ENCODE measurements at regions not wholly inside any gene's neighbourhood (a gene's known extent, or its start where the extent isn't known, plus 50 kb on each side); places are given as distances from the start of the nearest gene placed in this dataset.

- no peak for TF ChIP-seq POLR2A (IDR thresholded peaks at IDR 0.05)
- no peak for TF ChIP-seq CTCF (IDR thresholded peaks at IDR 0.05)
- no peak for TF ChIP-seq EP300 (IDR thresholded peaks at IDR 0.05)
These were observed 245.8 kb downstream of the FBXO8 start for GRCh38 chr4:174037631-174038030.

GRCh38 chr4:174037049-174037448 is 246.4 kb downstream of the FBXO8 start:
- TF ChIP-seq CTCF (IDR thresholded peaks at IDR 0.05) = no peak
- no peak for TF ChIP-seq POLR2A (IDR thresholded peaks at IDR 0.05)
- no peak for TF ChIP-seq EP300 (IDR thresholded peaks at IDR 0.05)
- H3K27ac ChIP-seq = no peak overlapping the region
- WGBS, 3 donors = 82 to 87% (median 87%) methylated on average over 8 of the region's 8 CpGs
- H3K9me3 ChIP-seq = no peaks in the 10 kb centered on the region
- H3K27me3 ChIP-seq = no peaks in the 10 kb centered on the region
- H3K4me1 ChIP-seq (ENCODE audit: insufficient read depth) = no peaks in the 10 kb centered on the region
- no peak for DNase-seq
- no peaks in the 10 kb centered on the region for H3K36me3 ChIP-seq
- intact Hi-C loops (cut with DNase I) = no loop called here
- H3K4me3 ChIP-seq = no peak overlapping the region

More at GRCh38 chr4:174037631-174038030, 245.8 kb downstream of the FBXO8 start:
- Histone ChIP-seq H3K4me1 (ENCODE audit: insufficient read depth) (no peaks in the 10 kb centered on the region), H3K9me3 (no peaks in the 10 kb centered on the region), H3K27me3 (no peaks in the 10 kb centered on the region), H3K36me3 (no peaks in the 10 kb centered on the region), H3K4me3 (no peak overlapping the region), H3K27ac (no peak overlapping the region)
- no peak for DNase-seq
- intact Hi-C loops (cut with DNase I) = no loop called here
- WGBS, 3 donors = 68 to 78% (median 74%) methylated on average over 3 of the region's 3 CpGs

- no peak for TF ChIP-seq EP300 (IDR thresholded peaks at IDR 0.05)
- TF ChIP-seq CTCF (IDR thresholded peaks at IDR 0.05) = no peak
- TF ChIP-seq POLR2A (IDR thresholded peaks at IDR 0.05) = no peak
- no peaks in the 10 kb centered on the region for H3K36me3 ChIP-seq
- H3K4me1 ChIP-seq (ENCODE audit: insufficient read depth) = no peaks in the 10 kb centered on the region
- intact Hi-C loops (cut with DNase I) = no loop called here
- H3K27me3 ChIP-seq = no peaks in the 10 kb centered on the region
- no peak for DNase-seq
- no peak overlapping the region for H3K4me3 ChIP-seq
- no peaks in the 10 kb centered on the region for H3K9me3 ChIP-seq
- 88 to 94% (median 91%) methylated on average over 4 of the region's 4 CpGs for WGBS, 3 donors
- no peak overlapping the region for H3K27ac ChIP-seq
These were observed 246.9 kb downstream of the FBXO8 start for GRCh38 chr4:174036576-174036975.

- no peak for TF ChIP-seq CTCF (IDR thresholded peaks at IDR 0.05)
- TF ChIP-seq POLR2A (IDR thresholded peaks at IDR 0.05) = no peak
- no peak for TF ChIP-seq EP300 (IDR thresholded peaks at IDR 0.05)
- H3K36me3 ChIP-seq = no peaks in the 10 kb centered on the region
- no peaks in the 10 kb centered on the region for H3K9me3 ChIP-seq
- WGBS, 3 donors = 71 to 80% (median 77%) methylated on average over 2 of the region's 2 CpGs
- no peaks in the 10 kb centered on the region for H3K27me3 ChIP-seq
- no peak overlapping the region for H3K4me3 ChIP-seq
- DNase-seq = no peak
- no peaks in the 10 kb centered on the region for H3K4me1 ChIP-seq (ENCODE audit: insufficient read depth)
- intact Hi-C loops (cut with DNase I) = no loop called here
- no peak overlapping the region for H3K27ac ChIP-seq
These were observed 247.4 kb downstream of the FBXO8 start for GRCh38 chr4:174036111-174036510.

- 47 to 96% (median 91%) methylated on average over 2 of the region's 2 CpGs for WGBS, 3 donors
- H3K27me3 ChIP-seq = no peaks in the 10 kb centered on the region
- no peaks in the 10 kb centered on the region for H3K4me1 ChIP-seq (ENCODE audit: insufficient read depth)
- TF ChIP-seq POLR2A (IDR thresholded peaks at IDR 0.05) (no peak), CTCF (IDR thresholded peaks at IDR 0.05) (no peak), EP300 (IDR thresholded peaks at IDR 0.05) (no peak)
- no peaks in the 10 kb centered on the region for H3K36me3 ChIP-seq
- no peak overlapping the region for H3K4me3 ChIP-seq
- H3K9me3 ChIP-seq = no peaks in the 10 kb centered on the region
- no peak overlapping the region for H3K27ac ChIP-seq
- DNase-seq = no peak
- intact Hi-C loops (cut with DNase I) = no loop called here
These were observed 259.8 kb downstream of the FBXO8 start for GRCh38 chr4:174023641-174024040.
